ENCODE measurements at regions not wholly inside any gene's neighbourhood (a gene's known extent, or its start where the extent isn't known, plus 50 kb on each side); places are given as distances from the start of the nearest gene placed in this dataset.

DNA sequence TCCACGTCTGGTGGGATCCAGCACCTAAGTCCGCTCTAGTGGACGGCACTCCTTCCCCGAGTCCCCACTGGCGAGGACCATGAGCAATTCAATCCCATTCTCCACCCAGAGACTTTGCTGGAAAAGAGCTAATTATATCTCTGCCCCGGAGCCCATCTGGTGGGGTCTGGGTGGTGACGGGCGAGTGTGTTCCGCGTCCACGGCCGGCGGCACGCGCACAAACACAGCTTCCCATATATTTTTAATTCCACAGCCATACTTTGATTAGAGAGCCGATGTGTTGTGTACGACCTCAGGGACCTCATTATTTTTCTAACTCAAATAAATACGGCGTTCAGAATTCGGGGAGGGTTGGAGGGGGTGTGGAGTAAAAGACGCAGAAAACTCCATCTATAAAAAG, 64.1 kb upstream of the ADGRE5 start:
- no peak for DNase-seq (ENCODE audit: low read depth in 1 of 2, low spot score in 2 of 2)
- FAIRE-seq, result no peak
- no peak overlapping the region for H3K4me2 ChIP-seq (ENCODE audit: insufficient read depth in 1 of 2, low read depth in 2 of 2, low read length in 2 of 2)
- H3K4me3 ChIP-seq (ENCODE audit: extremely low read depth in 1 of 4, insufficient read depth in 2 of 4, low read depth in 3 of 4, low read length in 4 of 4), result no peak overlapping the region
- H3K79me2 ChIP-seq (ENCODE audit: control insufficient read depth in 1 of 2, insufficient read depth in 2 of 2, low read length in 2 of 2), result no peaks in the 10 kb centered on the region
- H3K4ac ChIP-seq (replicated peaks; ENCODE audit: insufficient read length, low read depth, low read length), result no peak overlapping the region
- no peaks in the 10 kb centered on the region; a peak in 1 of 7 replicates for H3K4me1 ChIP-seq (replicated peaks in 1 of 4; ENCODE audit: control insufficient read depth in 3 of 4, insufficient read depth in 4 of 4, low read length in 3 of 4)
- H3K23me2 ChIP-seq (ENCODE audit: low read depth, low read length), result no peaks in the 10 kb centered on the region
- POLR2A ChIA-PET (ENCODE audit: partially characterized antibody), result interaction anchor here (0.6 to 1.3 kb wide), 4 partner anchors 10 to 69 kb away, joined by 3 to 4 read pairs (median 3); no protein-coding TSS in a partner anchor
- no peak overlapping the region; the same call in 1 of the 2 replicates for H4K8ac ChIP-seq (ENCODE audit: extremely low read depth, insufficient read depth, low read length)
- H3K36me3 ChIP-seq (ENCODE audit: control insufficient read depth in 2 of 4, insufficient read depth in 4 of 4, low read length in 3 of 4), result no peaks in the 10 kb centered on the region
- no peak overlapping the region for H3K14ac ChIP-seq (ENCODE audit: insufficient read length)
- H3K9ac ChIP-seq (replicated peaks in 1 of 4; ENCODE audit: extremely low read depth in 1 of 4, low read depth in 3 of 4, low read length in 3 of 4), result no peak overlapping the region
- H4K20me1 ChIP-seq (replicated peaks in 1 of 2; ENCODE audit: control insufficient read depth in 1 of 2, insufficient read depth in 2 of 2, low read length in 2 of 2), result no peaks in the 10 kb centered on the region
- no peak overlapping the region for H2BK12ac ChIP-seq (ENCODE audit: low read depth, low read length)
- CTCF ChIA-PET (ENCODE audit: partially characterized antibody), result interaction anchor here (0.6 to 1.6 kb wide), 8 partner anchors 12 to 57 kb away, joined by 3 to 5 read pairs (median 4); no protein-coding TSS in a partner anchor
- H3K9me3 ChIP-seq (ENCODE audit: insufficient read depth in 2 of 2, low read depth in 1 of 2, low read length in 1 of 2), result 0 out of 4 replicates have a peak, but pooled peaks cover 0 to 2% of the 10 kb centered on the region in 2 experiments
- no peak overlapping the region for H4K5ac ChIP-seq (ENCODE audit: insufficient read length, low read depth, low read length)
- H3K27ac ChIP-seq (ENCODE audit: low read depth, low read length), result no peak overlapping the region
- H2BK5ac ChIP-seq (ENCODE audit: low read depth, low read length), result no peak overlapping the region
- H2AK5ac ChIP-seq (ENCODE audit: low read depth, low read length), result no peak overlapping the region
- no peak for TF ChIP-seq BRCA1 (IDR thresholded peaks at IDR 0.05; ENCODE audit: low read depth, low read length)
- TF ChIP-seq, protein P1, sequence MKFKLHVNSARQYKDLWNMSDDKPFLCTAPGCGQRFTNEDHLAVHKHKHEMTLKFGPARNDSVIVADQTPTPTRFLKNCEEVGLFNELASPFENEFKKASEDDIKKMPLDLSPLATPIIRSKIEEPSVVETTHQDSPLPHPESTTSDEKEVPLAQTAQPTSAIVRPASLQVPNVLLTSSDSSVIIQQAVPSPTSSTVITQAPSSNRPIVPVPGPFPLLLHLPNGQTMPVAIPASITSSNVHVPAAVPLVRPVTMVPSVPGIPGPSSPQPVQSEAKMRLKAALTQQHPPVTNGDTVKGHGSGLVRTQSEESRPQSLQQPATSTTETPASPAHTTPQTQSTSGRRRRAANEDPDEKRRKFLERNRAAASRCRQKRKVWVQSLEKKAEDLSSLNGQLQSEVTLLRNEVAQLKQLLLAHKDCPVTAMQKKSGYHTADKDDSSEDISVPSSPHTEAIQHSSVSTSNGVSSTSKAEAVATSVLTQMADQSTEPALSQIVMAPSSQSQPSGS (IDR thresholded peaks at IDR 0.05; ENCODE audit: low read length), result no peak
- no peak for TF ChIP-seq CEBPB (IDR thresholded peaks at IDR 0.05; ENCODE audit: low read depth, low read length)
- H3K56ac ChIP-seq (replicated peaks; ENCODE audit: insufficient read length, low read depth, low read length), result no peak overlapping the region
- 97% methylated on average over 21 of the region's 21 CpGs; no CpG with 5 or more reads in 1 of the 2 experiments for WGBS, 2 experiments (ENCODE audit: extremely low coverage in 1 of 2, insufficient coverage in 1 of 2, insufficient read length in 1 of 2, insufficient replicate concordance in 2 of 2, low coverage in 1 of 2, low lambda C conversion rate in 2 of 2, missing lambda C conversion rate in 1 of 2)
- no peak overlapping the region for H2BK120ac ChIP-seq (replicated peaks; ENCODE audit: low read depth, low read length)
- no peak overlapping the region for H2BK20ac ChIP-seq (ENCODE audit: low read length)
- no peak overlapping the region for H3K23ac ChIP-seq (ENCODE audit: insufficient read length)
- no peak overlapping the region for H2BK15ac ChIP-seq (ENCODE audit: low read length)
- no peak overlapping the region; the same call in 1 of the 2 replicates for H3K18ac ChIP-seq (ENCODE audit: extremely low read depth, low read length)
- H4K91ac ChIP-seq (replicated peaks; ENCODE audit: insufficient read length, low read length), result no peak overlapping the region
- no peak overlapping the region for H2AFZ ChIP-seq (ENCODE audit: low read length)
- no peaks in the 10 kb centered on the region for H3K27me3 ChIP-seq (replicated peaks in 1 of 4; ENCODE audit: control insufficient read depth in 3 of 4, extremely low read depth in 1 of 4, insufficient read depth in 3 of 4, low read length in 3 of 4)
- H3K79me1 ChIP-seq (ENCODE audit: low read depth, low read length), result no peaks in the 10 kb centered on the region; the same call in 1 of the 2 replicates

Data from H1 (cell line).